ENCODE measurements at regions not wholly inside any gene's neighbourhood (a gene's known extent, or its start where the extent isn't known, plus 50 kb on each side); places are given as distances from the start of the nearest gene placed in this dataset.

DNA sequence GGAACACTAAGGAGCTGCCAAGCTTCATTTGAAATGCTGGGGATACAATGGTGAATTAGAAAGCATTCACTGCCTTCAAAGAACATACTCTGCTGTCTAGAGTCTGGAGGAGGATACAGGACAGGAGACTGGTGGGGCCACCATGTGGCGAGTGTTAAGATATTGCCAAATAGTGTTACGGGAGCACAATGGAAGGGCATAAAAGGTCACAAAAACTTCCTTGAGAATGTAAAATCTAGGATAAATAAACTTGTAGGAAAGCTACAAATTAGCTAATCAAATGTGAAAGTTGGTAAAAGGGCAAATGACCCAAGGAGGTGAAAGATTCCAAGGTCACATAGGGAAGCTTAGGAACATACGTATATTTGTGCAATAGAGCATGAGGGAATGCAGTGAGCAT lies 271.7 kb downstream of the RFPL4B start:
- TF ChIP-seq, protein P1, sequence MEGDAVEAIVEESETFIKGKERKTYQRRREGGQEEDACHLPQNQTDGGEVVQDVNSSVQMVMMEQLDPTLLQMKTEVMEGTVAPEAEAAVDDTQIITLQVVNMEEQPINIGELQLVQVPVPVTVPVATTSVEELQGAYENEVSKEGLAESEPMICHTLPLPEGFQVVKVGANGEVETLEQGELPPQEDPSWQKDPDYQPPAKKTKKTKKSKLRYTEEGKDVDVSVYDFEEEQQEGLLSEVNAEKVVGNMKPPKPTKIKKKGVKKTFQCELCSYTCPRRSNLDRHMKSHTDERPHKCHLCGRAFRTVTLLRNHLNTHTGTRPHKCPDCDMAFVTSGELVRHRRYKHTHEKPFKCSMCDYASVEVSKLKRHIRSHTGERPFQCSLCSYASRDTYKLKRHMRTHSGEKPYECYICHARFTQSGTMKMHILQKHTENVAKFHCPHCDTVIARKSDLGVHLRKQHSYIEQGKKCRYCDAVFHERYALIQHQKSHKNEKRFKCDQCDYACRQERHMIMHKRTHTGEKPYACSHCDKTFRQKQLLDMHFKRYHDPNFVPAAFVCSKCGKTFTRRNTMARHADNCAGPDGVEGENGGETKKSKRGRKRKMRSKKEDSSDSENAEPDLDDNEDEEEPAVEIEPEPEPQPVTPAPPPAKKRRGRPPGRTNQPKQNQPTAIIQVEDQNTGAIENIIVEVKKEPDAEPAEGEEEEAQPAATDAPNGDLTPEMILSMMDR (conservative IDR thresholded peaks at IDR 0.05): peak; percentile 33
- no peak for TF ChIP-seq ZFX (IDR thresholded peaks at IDR 0.05)

All from C4-2B (cell line).